H9 (cell line): ENCODE measurements at regions not wholly inside any gene's neighbourhood (a gene's known extent, or its start where the extent isn't known, plus 50 kb on each side); places are given as distances from the start of the nearest gene placed in this dataset.

Experiments used
- DNase-seq: peaks from one replicate; pipeline ENCODE4 v3.0.0-alpha.2; 2017
- H2AFZ ChIP-seq: one replicate; pipeline ENCODE4 v1.6.1; 2013; ENCODE audit warnings: mild to moderate bottlenecking, low read length, control low read depth, moderate library complexity
- H2AK5ac ChIP-seq: 2 replicates; pipeline ENCODE4 v1.6.1; 2013; ENCODE audit warnings: low read length, control low read depth, mixed read lengths; ENCODE audit not compliant: insufficient read length
- H2BK120ac ChIP-seq: one replicate; pipeline ENCODE4 v1.6.1; 2013; ENCODE audit warnings: low read depth, mild to moderate bottlenecking, low read length, control low read depth, inconsistent platforms; ENCODE audit not compliant: poor library complexity, severe bottlenecking
- H2BK12ac ChIP-seq: 2 replicates; pipeline ENCODE4 v1.6.1; 2013; ENCODE audit warnings: low read length, control low read depth, mixed read lengths, low read depth; ENCODE audit not compliant: insufficient read length
- H2BK15ac ChIP-seq: 2 replicates; pipeline ENCODE4 v1.6.1; 2013; ENCODE audit warnings: low read depth, low read length, control low read depth
- H2BK20ac ChIP-seq: one replicate; pipeline ENCODE4 v1.6.1; 2013; ENCODE audit warnings: low read depth, mild to moderate bottlenecking, low read length, control low read depth, inconsistent platforms; ENCODE audit not compliant: poor library complexity, severe bottlenecking
- H2BK5ac ChIP-seq: 2 replicates; pipeline ENCODE4 v1.6.1; 2013; ENCODE audit warnings: low read length, control low read depth, mixed read lengths; ENCODE audit not compliant: insufficient read length
- H3K14ac ChIP-seq: 2 replicates; pipeline ENCODE4 v1.6.1; 2013; ENCODE audit warnings: low read length, control low read depth; ENCODE audit not compliant: insufficient read depth
- H3K18ac ChIP-seq: 2 replicates; pipeline ENCODE4 v1.6.1; 2013; ENCODE audit warnings: low read depth, mild to moderate bottlenecking, mixed read lengths, low read length, control low read depth; ENCODE audit not compliant: insufficient read length
- H3K23ac ChIP-seq: 2 replicates; pipeline ENCODE4 v1.6.1; 2013; ENCODE audit warnings: low read length, control low read depth, mixed read lengths, low read depth; ENCODE audit not compliant: insufficient read length
- H3K23me2 ChIP-seq: 2 replicates; pipeline ENCODE4 v1.6.1; 2013; ENCODE audit warnings: low read depth, mild to moderate bottlenecking, mixed read lengths, low read length, control low read depth; ENCODE audit not compliant: insufficient read length, poor library complexity, severe bottlenecking
- H3K27ac ChIP-seq: 2 replicates; pipeline ENCODE4 v1.5.1; 2013; ENCODE audit warnings: low read length, control low read depth, mixed read lengths, low read depth; ENCODE audit not compliant: insufficient read length
- H3K27me3 ChIP-seq: 2 replicates; pipeline ENCODE4 v1.6.1; 2013; ENCODE audit warnings: low read length, control low read depth, inconsistent platforms; ENCODE audit not compliant: insufficient read depth
- H3K4ac ChIP-seq: 2 replicates; pipeline ENCODE4 v1.6.1; 2013; ENCODE audit warnings: low read depth, mild to moderate bottlenecking, control low read depth, inconsistent platforms, low read length, moderate library complexity
- H3K4me1 ChIP-seq: 2 replicates; pipeline ENCODE4 v1.6.1; 2013; ENCODE audit warnings: low read length, control low read depth, inconsistent platforms; ENCODE audit not compliant: insufficient read depth
- H3K4me2 ChIP-seq: 2 replicates; pipeline ENCODE4 v1.6.1; 2013; ENCODE audit warnings: low read length, control low read depth, mixed read lengths; ENCODE audit not compliant: insufficient read length, insufficient read depth
- H3K56ac ChIP-seq: 2 replicates; pipeline ENCODE4 v1.6.1; 2013; ENCODE audit warnings: low read depth, mild to moderate bottlenecking, mixed read lengths, low read length, control low read depth; ENCODE audit not compliant: insufficient read length
- H3K79me1 ChIP-seq: 2 replicates; pipeline ENCODE4 v1.6.1; 2013; ENCODE audit warnings: low read depth, mild to moderate bottlenecking, moderate library complexity, low read length, control low read depth, inconsistent platforms; ENCODE audit not compliant: insufficient read depth, poor library complexity, severe bottlenecking
- H3K79me2 ChIP-seq: 2 replicates; pipeline ENCODE4 v1.6.1; 2013; ENCODE audit warnings: low read length, control low read depth, inconsistent platforms; ENCODE audit not compliant: insufficient read depth
- H3K9ac ChIP-seq: 2 replicates; pipeline ENCODE4 v1.6.1; 2013; ENCODE audit warnings: low read length, control low read depth, mixed read lengths; ENCODE audit not compliant: insufficient read length; ENCODE audit errors: extremely low read depth
- H3K9me3 ChIP-seq: one replicate; pipeline ENCODE4 v1.6.1; 2013; ENCODE audit warnings: low read depth, low read length, inconsistent platforms; ENCODE audit not compliant: control insufficient read depth
- H3T11ph ChIP-seq: one replicate; pipeline ENCODE4 v1.6.1; 2013; ENCODE audit warnings: mild to moderate bottlenecking, low read length, control low read depth, inconsistent platforms
- H4K20me1 ChIP-seq: one replicate; pipeline ENCODE4 v1.6.1; 2013; ENCODE audit not compliant: control insufficient read depth, insufficient read length, insufficient read depth
- H4K5ac ChIP-seq: 2 replicates; pipeline ENCODE4 v1.6.1; 2013; ENCODE audit warnings: low read depth, mild to moderate bottlenecking, mixed read lengths, low read length, control low read depth; ENCODE audit not compliant: insufficient read length
- H4K8ac ChIP-seq: replicated peaks from 2 replicates; pipeline ENCODE4 v1.6.1; 2013; ENCODE audit warnings: low read length, control low read depth, mixed read lengths, low read depth; ENCODE audit not compliant: insufficient read length
- H4K91ac ChIP-seq: 2 replicates; pipeline ENCODE4 v1.6.1; 2013; ENCODE audit warnings: low read depth, mild to moderate bottlenecking, moderate library complexity, mixed read lengths, low read length, control low read depth; ENCODE audit not compliant: insufficient read length
- H3K27ac Mint-ChIP-seq, 3 experiments: 2 replicates in 2 of 3; 3 replicates in 1 of 3; pipeline ENCODE4 v1.8.0; 2020 to 2021; ENCODE audit warnings: mixed read lengths in 3 of 3, mild to moderate bottlenecking in 1 of 3, moderate library complexity in 1 of 3
- H3K27me3 Mint-ChIP-seq: 2 replicates; pipeline ENCODE4 v1.8.0; 2021; ENCODE audit warnings: low read depth, mild to moderate bottlenecking, moderate library complexity, mixed read lengths
- H3K36me3 Mint-ChIP-seq, 3 experiments: 2 replicates in 2 of 3; 3 replicates in 1 of 3; pipeline ENCODE4 v1.8.0; 2020 to 2021; ENCODE audit warnings: low read depth in 3 of 3, mixed read lengths in 3 of 3; ENCODE audit not compliant: insufficient read depth in 1 of 3
- H3K4me1 Mint-ChIP-seq, 2 experiments: 2 replicates each; pipeline ENCODE4 v1.8.0; 2020; ENCODE audit warnings: mixed read lengths in 2 of 2
- H3K4me3 Mint-ChIP-seq, 2 experiments: 2 replicates in 1 of 2; 3 replicates in 1 of 2; pipeline ENCODE4 v1.8.0; 2020 to 2021; ENCODE audit warnings: mild to moderate bottlenecking in 2 of 2, mixed read lengths in 2 of 2, moderate library complexity in 1 of 2
- H3K9me3 Mint-ChIP-seq, 2 experiments: 2 replicates in 1 of 2; 3 replicates in 1 of 2; pipeline ENCODE4 v1.8.0; 2020; ENCODE audit warnings: mild to moderate bottlenecking in 2 of 2, mixed read lengths in 2 of 2, moderate library complexity in 1 of 2
- CTCF ChIP-seq: fragments of 200-600 bp; sonication (generic); conservative IDR thresholded peaks from 3 replicates; pipeline ENCODE4 v1.8.0; 2021; ENCODE audit warnings: antibody characterized with exemption, mild to moderate bottlenecking
- WGBS: extraction: QIAGEN DNeasy Blood & Tissue Kit; methylation state at CpG from one replicate; pipeline ENCODE4 v1.1.7; 2013; ENCODE audit warnings: missing lambda C conversion rate, low lambda C conversion rate, mixed read lengths; ENCODE audit not compliant: insufficient read length; ENCODE audit errors: extremely low coverage; 5-methylcytosine and 5-hydroxymethylcytosine counted together

GRCh38 chr7:106962751-106963150 is 81.8 kb upstream of the PRKAR2B start:
- no peak overlapping the region for H2AFZ ChIP-seq
- Mint-ChIP-seq H3K36me3 (peaks cover 0 to 2% (median 0%) of the 10 kb centered on the region in 3 experiments; a peak in 1 of 7 replicates), H3K4me1 (peaks cover 33 to 34% of the 10 kb centered on the region in 2 experiments), H3K27me3 (no peaks in the 10 kb centered on the region), H3K27ac (no peak overlapping the region), H3K4me3 (no peak overlapping the region; a peak in 1 of 5 replicates), H3K9me3 (peaks cover 0 to 2% of the 10 kb centered on the region in 2 experiments; a peak in 2 of 5 replicates)
- no peak overlapping the region for H3K23ac ChIP-seq
- no peak overlapping the region for H3T11ph ChIP-seq
- no peak overlapping the region for H4K91ac ChIP-seq
- H2AK5ac ChIP-seq: no peak overlapping the region
- H2BK120ac ChIP-seq: no peak overlapping the region
- H3K27me3 ChIP-seq: no peaks in the 10 kb centered on the region
- no CpG with 5 or more reads among the region's 2 CpGs for WGBS
- H3K9ac ChIP-seq: no peak overlapping the region
- H3K18ac ChIP-seq: no peak overlapping the region
- H3K4ac ChIP-seq: no peak overlapping the region
- no peak overlapping the region for H3K4me2 ChIP-seq
- H3K79me1 ChIP-seq: no peaks in the 10 kb centered on the region
- no peaks in the 10 kb centered on the region for H4K20me1 ChIP-seq
- H3K4me1 ChIP-seq: no peaks in the 10 kb centered on the region; the same call in 1 of the 2 replicates
- no peaks in the 10 kb centered on the region for H3K79me2 ChIP-seq
- no peak overlapping the region for H4K5ac ChIP-seq
- no peak overlapping the region for H4K8ac ChIP-seq
- no peak overlapping the region for H2BK15ac ChIP-seq
- no peak for DNase-seq
- no peak overlapping the region for H3K14ac ChIP-seq
- H2BK12ac ChIP-seq: no peak overlapping the region
- no peak for TF ChIP-seq CTCF
- no peak overlapping the region for H2BK5ac ChIP-seq
- H3K23me2 ChIP-seq: no peaks in the 10 kb centered on the region
- H3K56ac ChIP-seq: no peak overlapping the region
- no peak overlapping the region for H2BK20ac ChIP-seq
- H3K27ac ChIP-seq: no peak overlapping the region
- H3K9me3 ChIP-seq: no peaks in the 10 kb centered on the region
